AG09319 (cell line): ENCODE measurements at regions not wholly inside any gene's neighbourhood (a gene's known extent, or its start where the extent isn't known, plus 50 kb on each side); places are given as distances from the start of the nearest gene placed in this dataset.

Experiments used
- DNase-seq: peaks from one replicate; pipeline ENCODE4 v3.0.0-alpha.2; 2010; ENCODE audit warnings: low read depth; ENCODE audit errors: extremely low read depth
- CTCF ChIP-seq: IDR thresholded peaks from 2 replicates; pipeline ENCODE4 v1.5.1; 2011; ENCODE audit warnings: low read depth, mild to moderate bottlenecking, inconsistent platforms, low read length, moderate library complexity

GRCh38 chr3:25035526-25035925 lies 392.5 kb upstream of the RARB start:
- no peak for TF ChIP-seq CTCF

GRCh38 chr3:25036633-25037032 lies 391.4 kb upstream of the RARB start:
- no peak for TF ChIP-seq CTCF
- DNase-seq: no peak

More at GRCh38 chr3:25035526-25035925, 392.5 kb upstream of the RARB start:
- DNase-seq: no peak

GRCh38 chr3:25037049-25037547 lies 391.0 kb upstream of the RARB start:
- DNase-seq: peak; percentile 77
- TF ChIP-seq CTCF: no peak

GRCh38 chr3:25038271-25038670 lies 389.8 kb upstream of the RARB start:
- no peak for TF ChIP-seq CTCF
- no peak for DNase-seq

- no peak for DNase-seq
- TF ChIP-seq CTCF: no peak
Observed at GRCh38 chr3:25038922-25039321, 389.1 kb upstream of the RARB start.

- DNase-seq: no peak
- TF ChIP-seq CTCF: no peak
Observed at GRCh38 chr3:25040748-25041147, 387.3 kb upstream of the RARB start.

- no peak for TF ChIP-seq CTCF
- DNase-seq: no peak
Observed at GRCh38 chr3:25041871-25042584, 386.0 kb upstream of the RARB start.
